ENCODE measurements at regions not wholly inside any gene's neighbourhood (a gene's known extent, or its start where the extent isn't known, plus 50 kb on each side); places are given as distances from the start of the nearest gene placed in this dataset.
A peak's percentile ranks its signal among the peaks of the same experiment; 100 is the strongest.

- ATAC-seq (no peak), DNase-seq (no peak)
- Histone ChIP-seq H3K27ac (ENCODE audit: low read depth, low read length) (no peak overlapping the region), H3K9me3 (ENCODE audit: control insufficient read depth in 2 of 3, low read length in 3 of 3) (no peaks in the 10 kb centered on the region), H3K27me3 (ENCODE audit: control insufficient read depth in 2 of 2, insufficient read depth in 2 of 2, low read length in 2 of 2) (peaks cover 0 to 3% of the 10 kb centered on the region in 2 donors), H3K4me3 (ENCODE audit: low read length) (no peak overlapping the region), H3K4me1 (ENCODE audit: control insufficient read depth in 2 of 2, insufficient read depth in 2 of 2, low read length in 2 of 2) (no peaks in the 10 kb centered on the region), H3K36me3 (ENCODE audit: control insufficient read depth in 2 of 3, insufficient read depth in 3 of 3, low read length in 3 of 3) (no peaks in the 10 kb centered on the region)
- Mint-ChIP-seq H3K27ac (no peak overlapping the region), H3K4me1 (no peaks in the 10 kb centered on the region), H3K27me3 (peaks cover 27 to 55% (median 34%) of the 10 kb centered on the region in 5 donors), H3K36me3 (no peaks in the 10 kb centered on the region), H3K4me3 (no peak overlapping the region), H3K9me3 (no peaks in the 10 kb centered on the region)
- ChIA-PET POLR2A (no interaction called here), CTCF (no interaction called here)
- intact Hi-C loops (cut with micrococcal nuclease): no loop called here
These were observed 50.2 kb upstream of the AKR1E2 start for GRCh38 chr10:4775808-4776207.

DNA sequence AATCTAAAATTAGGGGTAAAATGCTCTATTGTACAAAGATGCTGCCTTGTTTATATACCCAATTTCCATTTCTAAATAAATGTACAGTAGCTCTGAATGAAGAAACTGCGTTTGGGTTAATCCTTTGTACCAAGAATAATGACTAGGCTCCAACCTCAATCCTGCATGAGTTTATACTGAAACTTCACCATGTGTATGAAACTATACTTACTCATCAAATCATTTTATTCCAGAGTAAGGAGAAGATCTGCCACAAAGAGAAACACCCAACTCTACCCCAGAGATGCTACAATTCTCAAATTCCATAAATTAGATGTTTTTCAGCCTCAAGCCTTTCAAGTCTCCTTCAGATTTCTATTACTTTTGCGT lies 53.8 kb upstream of the AKR1E2 start:
- ChIA-PET POLR2A (no interaction called here), CTCF (no interaction called here)
- H3K27ac Mint-ChIP-seq: no peak overlapping the region
- H3K4me1 Mint-ChIP-seq: no peaks in the 10 kb centered on the region
- intact Hi-C loops (cut with micrococcal nuclease): no loop called here
- no peak overlapping the region for H3K27ac ChIP-seq (ENCODE audit: low read depth, low read length)
- H3K36me3 ChIP-seq (ENCODE audit: control insufficient read depth in 2 of 3, insufficient read depth in 3 of 3, low read length in 3 of 3): no peaks in the 10 kb centered on the region
- no peak for DNase-seq
- H3K4me3 ChIP-seq (ENCODE audit: low read length): no peak overlapping the region
- H3K27me3 Mint-ChIP-seq: peaks cover 37 to 57% (median 41%) of the 10 kb centered on the region in 5 donors
- H3K4me3 Mint-ChIP-seq: no peak overlapping the region
- ATAC-seq: no peak
- H3K36me3 Mint-ChIP-seq: no peaks in the 10 kb centered on the region
- no peaks in the 10 kb centered on the region for H3K9me3 ChIP-seq (ENCODE audit: control insufficient read depth in 2 of 3, low read length in 3 of 3)
- no peaks in the 10 kb centered on the region for H3K9me3 Mint-ChIP-seq
- H3K27me3 ChIP-seq (ENCODE audit: control insufficient read depth in 2 of 2, insufficient read depth in 2 of 2, low read length in 2 of 2): peaks cover 0 to 3% of the 10 kb centered on the region in 2 donors
- H3K4me1 ChIP-seq (ENCODE audit: control insufficient read depth in 2 of 2, insufficient read depth in 2 of 2, low read length in 2 of 2): no peaks in the 10 kb centered on the region

- no peaks in the 10 kb centered on the region for H3K4me1 Mint-ChIP-seq
- Histone ChIP-seq H3K9me3 (ENCODE audit: control insufficient read depth in 2 of 3, low read length in 3 of 3) (no peaks in the 10 kb centered on the region), H3K27ac (ENCODE audit: low read depth, low read length) (no peak overlapping the region), H3K4me1 (ENCODE audit: control insufficient read depth in 2 of 2, insufficient read depth in 2 of 2, low read length in 2 of 2) (no peaks in the 10 kb centered on the region), H3K4me3 (ENCODE audit: low read length) (no peak overlapping the region), H3K27me3 (ENCODE audit: control insufficient read depth in 2 of 2, insufficient read depth in 2 of 2, low read length in 2 of 2) (peaks cover 0 to 3% of the 10 kb centered on the region in 2 donors), H3K36me3 (ENCODE audit: control insufficient read depth in 2 of 3, insufficient read depth in 3 of 3, low read length in 3 of 3) (no peaks in the 10 kb centered on the region)
- intact Hi-C loops (cut with micrococcal nuclease): no loop called here
- DNase-seq (no peak), ATAC-seq (no peak)
- peaks cover 33 to 60% (median 41%) of the 10 kb centered on the region in 5 donors for H3K27me3 Mint-ChIP-seq
- ChIA-PET CTCF (no interaction called here), POLR2A (no interaction called here)
- no peak overlapping the region for H3K4me3 Mint-ChIP-seq
- no peak overlapping the region for H3K27ac Mint-ChIP-seq
- H3K9me3 Mint-ChIP-seq: no peaks in the 10 kb centered on the region
- H3K36me3 Mint-ChIP-seq: no peaks in the 10 kb centered on the region
These were observed 54.3 kb upstream of the AKR1E2 start for GRCh38 chr10:4771554-4772201.

DNA sequence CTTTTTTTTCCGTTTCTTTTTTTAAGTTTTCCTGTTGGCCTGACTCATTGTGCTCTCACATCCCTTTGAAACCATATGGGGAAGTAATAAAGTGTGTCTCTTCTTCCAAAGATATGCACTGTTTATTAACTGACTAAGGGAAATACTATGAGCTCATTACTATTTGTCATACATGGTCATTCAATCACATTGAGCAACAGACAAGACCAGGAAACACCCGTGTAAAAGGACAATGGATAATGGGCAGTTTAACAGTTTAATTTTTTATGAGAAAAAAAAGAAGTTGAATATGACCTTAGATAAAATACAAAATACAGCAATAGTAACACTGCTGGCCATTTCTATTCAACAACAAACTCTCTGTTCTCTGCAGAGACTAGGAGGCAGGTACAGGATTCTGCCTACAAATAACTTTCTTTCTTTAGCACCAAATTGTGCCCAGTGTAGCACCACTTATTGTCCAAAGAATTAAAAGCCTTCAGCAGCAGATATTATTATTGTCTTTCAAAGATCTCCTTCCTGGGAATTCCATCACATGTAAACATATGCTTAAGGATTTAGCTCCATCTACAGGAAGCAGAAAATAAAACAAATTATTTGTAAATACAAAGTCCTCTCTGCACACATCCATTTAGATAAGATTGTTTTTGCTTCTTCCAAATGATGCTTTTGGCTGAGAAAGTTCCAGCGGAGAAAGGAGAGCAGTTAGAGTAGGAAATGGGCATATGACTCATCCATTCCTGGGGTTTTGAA lies 55.0 kb upstream of the AKR1E2 start:
- H3K36me3 ChIP-seq (ENCODE audit: control insufficient read depth in 2 of 3, insufficient read depth in 3 of 3, low read length in 3 of 3): no peaks in the 10 kb centered on the region
- CTCF ChIA-PET: interaction anchor here (0.7 to 0.9 kb wide), 2 partner anchors 1033 to 1130 kb away, joined by 3 to 4 read pairs; no protein-coding TSS in a partner anchor
- peaks cover 32 to 54% (median 41%) of the 10 kb centered on the region in 5 donors for H3K27me3 Mint-ChIP-seq

DNA sequence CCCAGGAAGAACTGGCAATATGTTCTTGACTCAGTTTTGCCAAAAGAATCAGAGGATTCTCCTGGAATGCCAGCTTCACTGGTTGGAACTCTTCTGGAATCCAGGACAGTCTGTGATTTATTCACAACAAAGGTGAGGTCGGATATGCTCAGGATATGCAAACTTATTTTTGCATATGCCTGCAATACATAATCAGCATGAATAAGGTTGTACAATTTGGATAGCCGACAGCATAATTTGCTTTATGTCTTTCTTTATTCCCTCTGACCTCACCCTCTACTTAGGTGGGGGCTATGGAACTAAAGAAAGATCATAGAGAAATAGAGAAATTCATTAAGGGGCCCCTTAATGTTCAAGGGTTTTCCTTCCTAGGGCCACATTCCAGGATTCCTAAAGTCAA lies 57.6 kb upstream of the AKR1E2 start:
- H3K27me3 ChIP-seq (ENCODE audit: control insufficient read depth in 2 of 2, insufficient read depth in 2 of 2, low read length in 2 of 2): peaks cover 0 to 3% of the 10 kb centered on the region in 2 donors
- POLR2A ChIA-PET: no interaction called here
- Mint-ChIP-seq H3K36me3 (no peaks in the 10 kb centered on the region), H3K27ac (no peak overlapping the region), H3K4me3 (no peak overlapping the region), H3K9me3 (no peaks in the 10 kb centered on the region), H3K4me1 (no peaks in the 10 kb centered on the region), H3K27me3 (peaks cover 24 to 45% (median 40%) of the 10 kb centered on the region in 5 donors)
- DNase-seq: no peak
- no peak overlapping the region for H3K4me3 ChIP-seq (ENCODE audit: low read length)
- ATAC-seq: no peak
- no peak overlapping the region for H3K27ac ChIP-seq (ENCODE audit: low read depth, low read length)
- H3K36me3 ChIP-seq (ENCODE audit: control insufficient read depth in 2 of 3, insufficient read depth in 3 of 3, low read length in 3 of 3): no peaks in the 10 kb centered on the region
- no peaks in the 10 kb centered on the region for H3K4me1 ChIP-seq (ENCODE audit: control insufficient read depth in 2 of 2, insufficient read depth in 2 of 2, low read length in 2 of 2)
- intact Hi-C loops (cut with micrococcal nuclease): loop anchor here in 1 of 2 donors (5.0 kb wide), 1 partner anchor 111 kb away; no protein-coding TSS in a partner anchor
- CTCF ChIA-PET: no interaction called here
- H3K9me3 ChIP-seq (ENCODE audit: control insufficient read depth in 2 of 3, low read length in 3 of 3): no peaks in the 10 kb centered on the region

More for the DNA sequence above, 55.0 kb upstream of the AKR1E2 start:
- peak; percentile 84 for ATAC-seq
- POLR2A ChIA-PET: no interaction called here
- H3K4me1 ChIP-seq (ENCODE audit: control insufficient read depth in 2 of 2, insufficient read depth in 2 of 2, low read length in 2 of 2): no peaks in the 10 kb centered on the region
- intact Hi-C loops (cut with micrococcal nuclease): no loop called here
- Mint-ChIP-seq H3K9me3 (no peaks in the 10 kb centered on the region), H3K4me3 (no peak overlapping the region), H3K27ac (no peak overlapping the region), H3K36me3 (no peaks in the 10 kb centered on the region), H3K4me1 (no peaks in the 10 kb centered on the region)
- H3K27ac ChIP-seq (ENCODE audit: low read depth, low read length): no peak overlapping the region
- no peaks in the 10 kb centered on the region for H3K9me3 ChIP-seq (ENCODE audit: control insufficient read depth in 2 of 3, low read length in 3 of 3)
- H3K4me3 ChIP-seq (ENCODE audit: low read length): no peak overlapping the region
- DNase-seq: no peak
- H3K27me3 ChIP-seq (ENCODE audit: control insufficient read depth in 2 of 2, insufficient read depth in 2 of 2, low read length in 2 of 2): peaks cover 0 to 3% of the 10 kb centered on the region in 2 donors

- ChIA-PET POLR2A (no interaction called here), CTCF (interaction anchor here (1.1 to 1.4 kb wide), 3 partner anchors 14 to 1574 kb away, joined by 3 to 7 read pairs (median 4); no protein-coding TSS in a partner anchor)
- Mint-ChIP-seq H3K4me3 (no peak overlapping the region), H3K9me3 (no peaks in the 10 kb centered on the region), H3K27me3 (peaks cover 17 to 43% (median 32%) of the 10 kb centered on the region in 5 donors), H3K36me3 (no peaks in the 10 kb centered on the region), H3K27ac (no peak overlapping the region), H3K4me1 (no peaks in the 10 kb centered on the region)
- H3K27me3 ChIP-seq (ENCODE audit: control insufficient read depth in 2 of 2, insufficient read depth in 2 of 2, low read length in 2 of 2): peaks cover 0 to 3% of the 10 kb centered on the region in 2 donors
- H3K9me3 ChIP-seq (ENCODE audit: control insufficient read depth in 2 of 3, low read length in 3 of 3): no peaks in the 10 kb centered on the region
- DNase-seq (peak in 2 of 9 donors; percentile 0 to 14), ATAC-seq (no peak)
- no peaks in the 10 kb centered on the region for H3K4me1 ChIP-seq (ENCODE audit: control insufficient read depth in 2 of 2, insufficient read depth in 2 of 2, low read length in 2 of 2)
- intact Hi-C loops (cut with micrococcal nuclease): loop anchor here (1.0 to 5.0 kb wide), 5 partner anchors 110 to 1574 kb away; no protein-coding TSS in a partner anchor
- no peaks in the 10 kb centered on the region for H3K36me3 ChIP-seq (ENCODE audit: control insufficient read depth in 2 of 3, insufficient read depth in 3 of 3, low read length in 3 of 3)
- no peak overlapping the region for H3K4me3 ChIP-seq (ENCODE audit: low read length)
- H3K27ac ChIP-seq (ENCODE audit: low read depth, low read length): no peak overlapping the region
These were observed 58.8 kb upstream of the AKR1E2 start for GRCh38 chr10:4767033-4767814.

Measured in naive thymus-derived CD4-positive, alpha-beta T cell (primary cell).